ENCODE measurements at regions not wholly inside any gene's neighbourhood (a gene's known extent, or its start where the extent isn't known, plus 50 kb on each side); places are given as distances from the start of the nearest gene placed in this dataset.

- TF ChIP-seq YY1 (IDR thresholded peaks at IDR 0.05; ENCODE audit: insufficient read depth, insufficient read length): no peak
- no peak for TF ChIP-seq ZNF274 (IDR thresholded peaks at IDR 0.05; ENCODE audit: low read depth, low read length)
These were observed 223.1 kb downstream of the KDR start for GRCh38 chr4:54902271-54902670.
